Kidney (tissue), 13 donors: ENCODE measurements at regions not wholly inside any gene's neighbourhood (a gene's known extent, or its start where the extent isn't known, plus 50 kb on each side); places are given as distances from the start of the nearest gene placed in this dataset.

ENCODE experiments used
- DNase-seq, 5 donors: peaks; one replicate each; pipeline ENCODE4 v3.0.0-alpha.2; 2013 to 2020
- FAIRE-seq: peaks from 2 replicates; lab custom pipeline; 2012; peaks lifted over from hg19 to GRCh38; lab: Jason Lieb, UNC
- H3K27ac ChIP-seq, 2 donors: one replicate each; pipeline ENCODE4 v1.7.0; 2013; ENCODE audit warnings: low read depth in 2 of 2, low read length in 2 of 2, inconsistent platforms in 1 of 2
- H3K27me3 ChIP-seq: one replicate; pipeline ENCODE4 v1.7.1; 2013; ENCODE audit warnings: low read length, inconsistent platforms; ENCODE audit not compliant: control insufficient read depth, insufficient read depth
- H3K36me3 ChIP-seq, 3 donors: one replicate each; pipeline versions ENCODE4 v1.7.0 to v1.7.1; 2013; ENCODE audit warnings: low read length in 3 of 3, control low read depth in 1 of 3, inconsistent platforms in 1 of 3; ENCODE audit not compliant: insufficient read depth in 3 of 3, control insufficient read depth in 2 of 3
- H3K4me1 ChIP-seq, 3 donors: one replicate each; pipeline versions ENCODE4 v1.7.0 to v1.7.1; 2013; ENCODE audit warnings: low read length in 3 of 3, inconsistent platforms in 1 of 3, low read depth in 1 of 3; ENCODE audit not compliant: control insufficient read depth in 2 of 3, insufficient read depth in 2 of 3
- H3K4me3 ChIP-seq, 3 donors: one replicate each; pipeline versions ENCODE4 v1.7.0 to v1.8.1; 2013; ENCODE audit warnings: low read length in 3 of 3, control low read depth in 1 of 3, inconsistent platforms in 1 of 3
- H3K9ac ChIP-seq, 3 donors: one replicate each; pipeline versions ENCODE4 v1.7.0 to v1.7.1; 2013; ENCODE audit warnings: low read length in 3 of 3, control low read depth in 1 of 3, inconsistent platforms in 1 of 3
- H3K9me3 ChIP-seq, 3 donors: one replicate each; pipeline versions ENCODE4 v1.7.0 to v1.7.1; 2013; ENCODE audit warnings: low read length in 3 of 3, control low read depth in 1 of 3, inconsistent platforms in 1 of 3; ENCODE audit not compliant: control insufficient read depth in 2 of 3, insufficient read depth in 1 of 3
- CTCF ChIP-seq: IDR thresholded peaks from 3 replicates; pipeline ENCODE4 v1.5.1; 2012; ENCODE audit warnings: mild to moderate bottlenecking, moderate library complexity, borderline replicate concordance; ENCODE audit not compliant: insufficient read depth; ENCODE audit errors: extremely low read depth
- intact Hi-C: fragments of 100-400 bp; cut with DNase I; formaldehyde crosslinking; loops from one replicate; pipeline ENCODE4 v1.11.1; 2022
- donor health status: control.
- donor health status: control.
- donor health status: control.
- donor health status: control.
- donor health status: control.
- donor health status: DM: yes; HTN: yes; CAD: no.
- donor health status: Normal renal cell carcinoma (clear cell type).

DNA sequence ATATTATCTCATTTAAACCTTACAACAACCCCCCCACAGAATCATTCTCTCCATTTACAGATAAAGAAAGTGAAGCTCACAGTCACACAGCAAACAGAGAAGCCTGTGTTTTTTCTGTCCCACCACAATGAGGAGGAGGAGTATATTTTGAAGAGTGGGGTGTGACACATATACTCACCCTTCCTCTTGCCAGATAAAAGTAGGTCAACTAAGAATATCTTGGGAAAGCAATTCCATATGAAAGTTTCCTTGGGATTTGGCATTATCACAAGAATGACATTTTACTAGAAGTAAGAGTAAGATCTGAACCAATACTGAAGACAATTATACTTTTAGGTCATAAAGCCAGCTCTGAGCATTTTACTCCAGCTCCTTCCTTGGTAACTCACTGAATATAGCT lies 287.5 kb upstream of the HTR2A start:
- DNase-seq = no peak
- no peak for TF ChIP-seq CTCF
- intact Hi-C loops = no loop called here
- Histone ChIP-seq H3K9me3 (no peaks in the 10 kb centered on the region), H3K9ac (no peak overlapping the region), H3K27ac (no peak overlapping the region), H3K4me3 (no peak overlapping the region), H3K36me3 (no peaks in the 10 kb centered on the region), H3K27me3 (no peaks in the 10 kb centered on the region), H3K4me1 (no peaks in the 10 kb centered on the region)
- no peak for FAIRE-seq

DNA sequence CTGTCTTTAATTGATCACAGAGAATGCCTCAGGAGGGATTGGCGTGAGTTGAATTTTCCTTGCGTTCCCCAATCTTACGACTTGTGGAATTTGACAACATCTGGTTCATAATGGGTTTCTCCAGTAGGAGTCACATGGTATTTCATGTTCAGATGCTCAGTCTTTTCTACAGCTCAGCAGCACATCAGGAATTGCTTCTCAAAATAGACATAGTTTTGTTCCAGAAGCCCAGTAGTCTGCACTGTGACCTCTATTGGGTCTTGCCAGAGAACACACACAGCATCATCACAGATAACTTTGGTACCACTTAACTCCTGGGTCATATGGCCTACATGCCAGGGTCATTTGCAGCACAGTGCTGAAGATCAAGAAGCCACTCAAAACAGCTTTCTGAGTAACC lies 282.5 kb upstream of the HTR2A start:
- intact Hi-C loops = no loop called here
- no peak for TF ChIP-seq CTCF
- no peak for DNase-seq
- Histone ChIP-seq H3K27me3 (no peaks in the 10 kb centered on the region), H3K9ac (no peak overlapping the region), H3K9me3 (no peaks in the 10 kb centered on the region), H3K4me1 (no peaks in the 10 kb centered on the region), H3K36me3 (no peaks in the 10 kb centered on the region), H3K4me3 (no peak overlapping the region), H3K27ac (no peak overlapping the region)
- no peak for FAIRE-seq

DNA sequence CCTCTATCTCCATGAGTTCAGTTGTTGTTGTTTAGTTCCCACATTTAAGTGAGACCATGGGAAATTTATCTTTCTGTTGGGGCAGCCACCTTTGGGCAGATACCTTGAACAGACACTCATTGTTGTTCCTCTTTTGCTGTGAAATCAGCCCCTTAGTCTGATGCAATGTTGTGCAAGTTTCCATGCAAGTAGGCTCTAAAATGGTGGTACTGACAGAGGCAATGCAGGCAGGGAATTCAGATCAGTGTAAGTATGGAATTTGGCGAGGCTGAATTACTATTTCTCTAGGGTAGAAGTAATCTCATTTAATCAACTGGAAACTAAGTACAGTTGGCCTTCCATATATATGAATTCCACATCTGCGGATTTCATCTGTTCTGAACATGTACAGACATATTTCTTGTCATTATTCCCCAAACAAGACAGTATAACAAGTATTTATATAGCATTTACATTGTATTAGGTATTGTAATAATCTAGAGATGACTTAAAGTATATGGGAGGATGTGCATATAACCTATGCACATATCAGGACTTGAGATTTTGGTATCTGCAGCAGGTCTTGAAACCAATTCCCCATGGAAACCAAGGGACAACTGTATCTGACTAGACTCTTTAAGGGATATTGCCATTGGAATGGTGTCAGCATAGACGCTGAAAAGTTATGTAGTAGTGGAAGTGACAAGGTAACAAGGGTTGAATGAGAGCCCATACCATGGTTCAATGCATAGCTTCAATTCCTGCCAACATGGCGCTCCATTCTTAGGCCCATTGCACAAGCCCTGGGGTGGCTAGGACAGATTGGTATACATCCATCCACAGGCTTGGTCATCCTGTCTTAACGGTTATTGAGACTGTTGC lies 281.5 kb upstream of the HTR2A start:
- no peak for TF ChIP-seq CTCF
- no peaks in the 10 kb centered on the region for H3K27me3 ChIP-seq
- no peaks in the 10 kb centered on the region for H3K9me3 ChIP-seq
- no peak overlapping the region for H3K9ac ChIP-seq
- H3K4me3 ChIP-seq = no peak overlapping the region
- DNase-seq (no peak), FAIRE-seq (no peak)
- intact Hi-C loops = no loop called here
- H3K27ac ChIP-seq = no peak overlapping the region
- H3K4me1 ChIP-seq = no peaks in the 10 kb centered on the region
- H3K36me3 ChIP-seq = no peaks in the 10 kb centered on the region
